ENCODE measurements at regions not wholly inside any gene's neighbourhood (a gene's known extent, or its start where the extent isn't known, plus 50 kb on each side); places are given as distances from the start of the nearest gene placed in this dataset.

- no peak for TF ChIP-seq POLR2A (IDR thresholded peaks at IDR 0.05; ENCODE audit: extremely low read depth, insufficient read length)
- no peak for TF ChIP-seq CTCF (IDR thresholded peaks at IDR 0.05; ENCODE audit: low read depth, low read length)
- TF ChIP-seq MYC (IDR thresholded peaks at IDR 0.05; ENCODE audit: low read depth, low read length) = no peak
- TF ChIP-seq MAX (IDR thresholded peaks at IDR 0.05; ENCODE audit: low read depth, low read length) = no peak
Measured at GRCh38 chr4:112717856-112718255, 80.9 kb downstream of the LARP7 start.

Data from NB4 (cell line).